Spleen (tissue), 11 donors: ENCODE measurements at regions not wholly inside any gene's neighbourhood (a gene's known extent, or its start where the extent isn't known, plus 50 kb on each side); places are given as distances from the start of the nearest gene placed in this dataset.

Source experiments
- DNase-seq: peaks from one replicate; pipeline ENCODE4 v3.0.0-alpha.2; 2020
- H3K27ac ChIP-seq, 8 donors: fragments of 200-600 bp; sonication (generic) in 7 of 8; 1 replicate in 4 of 8; 2 replicates in 4 of 8; pipeline versions ENCODE4 v1.5.0 to v1.8.0; 2016 to 2021; ENCODE audit warnings: inconsistent platforms in 4 of 8, mild to moderate bottlenecking in 4 of 8, moderate library complexity in 1 of 8
- H3K27me3 ChIP-seq, 7 donors: fragments of 200-600 bp; sonication (generic) in 6 of 7; replicated peaks in 1 of 7; 1 replicate in 4 of 7; 2 replicates in 3 of 7; pipeline versions ENCODE4 v1.5.0 to v1.8.0; 2016 to 2021; ENCODE audit warnings: inconsistent platforms in 3 of 7, mild to moderate bottlenecking in 1 of 7
- H3K36me3 ChIP-seq, 6 donors: fragments of 200-600 bp; sonication (generic) in 5 of 6; 1 replicate in 4 of 6; 2 replicates in 2 of 6; pipeline versions ENCODE4 v1.5.0 to v1.8.0; 2016 to 2021; ENCODE audit warnings: inconsistent platforms in 2 of 6
- H3K4me1 ChIP-seq, 6 donors: fragments of 200-600 bp; sonication (generic) in 5 of 6; 1 replicate in 3 of 6; 2 replicates in 3 of 6; pipeline versions ENCODE4 v1.5.0 to v1.8.0; 2016 to 2021; ENCODE audit warnings: inconsistent platforms in 3 of 6
- H3K4me3 ChIP-seq, 8 donors: fragments of 200-600 bp; sonication (generic) in 7 of 8; 1 replicate in 4 of 8; 2 replicates in 4 of 8; pipeline versions ENCODE4 v1.5.0 to v1.8.0; 2016 to 2021; ENCODE audit warnings: inconsistent platforms in 4 of 8, mild to moderate bottlenecking in 4 of 8, moderate library complexity in 2 of 8
- H3K9me3 ChIP-seq, 8 donors: fragments of 200-600 bp; sonication (generic) in 7 of 8; 1 replicate in 4 of 8; 2 replicates in 4 of 8; pipeline versions ENCODE4 v1.5.0 to v1.8.0; 2016 to 2021; ENCODE audit warnings: inconsistent platforms in 4 of 8
- CTCF ChIP-seq, 11 experiments: fragments of 200-600 bp in 7 of 11; fragments of 450-650 bp in 4 of 11; sonication (generic) in 4 of 11; IDR thresholded peaks in 8 of 11; conservative IDR thresholded peaks in 3 of 11; 1 replicate in 7 of 11; 2 replicates in 4 of 11; pipeline versions ENCODE4 v1.4.0 to v1.8.0; 2016 to 2021; ENCODE audit warnings: antibody characterized with exemption in 11 of 11, inconsistent platforms in 4 of 11, mild to moderate bottlenecking in 1 of 11
- POLR2A ChIP-seq, 3 donors: fragments of 450-650 bp; IDR thresholded peaks; one replicate each; pipeline ENCODE4 v1.5.1; 2017; ENCODE audit warnings: antibody characterized with exemption in 3 of 3, mild to moderate bottlenecking in 1 of 3
- POLR2AphosphoS5 ChIP-seq, 3 donors: sonication (generic); formaldehyde crosslinking; IDR thresholded peaks; one replicate each; pipeline ENCODE4 v1.5.1; 2017; ENCODE audit warnings: antibody characterized with exemption in 3 of 3
- WGBS, 5 donors: extraction: QIAGEN DNeasy Blood & Tissue Kit in 3 of 5; methylation state at CpG; one replicate each; pipeline versions ENCODE4 v1.1.5 to v1.1.7; 2013 to 2018; 5-methylcytosine and 5-hydroxymethylcytosine counted together
- intact Hi-C: fragments of 100-400 bp; cut with DNase I; formaldehyde crosslinking; loops from one replicate; pipeline ENCODE4 v1.15.0; 2023; ENCODE audit warnings: low total_unique reads
- donor health status: healthy with polysubstance abuse.
- donor health status: DM: no; HTN: no; CAD: no; lungs with moderate emphysema.
- donor health status: DM: no; HTN: no; CAD: no.
- donor health status: Bipolar disorder and iron deficiency.
- donor health status: healthy.
- donor health status: DM: no; HTN: no; CAD: no.
- donor health status: DM: yes; HTN: yes; CAD: no.

DNA sequence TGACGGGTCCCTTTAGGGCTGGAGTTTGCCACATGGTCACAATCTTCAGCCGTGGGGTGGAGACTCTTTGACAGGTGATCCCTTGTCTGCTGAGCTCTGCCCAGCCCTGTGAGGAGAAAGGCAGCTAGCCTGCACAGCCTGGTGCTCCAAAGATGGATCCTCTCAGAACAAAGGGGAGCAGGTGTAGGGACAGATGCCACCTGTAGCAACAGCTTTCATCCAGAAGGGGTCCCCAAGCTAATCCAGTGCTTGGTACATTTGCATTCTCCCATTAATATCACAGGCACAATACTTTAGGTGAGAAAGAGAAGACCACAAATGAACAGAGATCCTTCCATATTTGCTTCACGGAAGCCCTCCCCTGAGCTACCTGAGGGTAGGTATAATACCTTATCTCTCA is 93.2 kb downstream of the CCDC185 start:
- H3K27ac ChIP-seq, result no peak overlapping the region
- no peak overlapping the region for H3K4me3 ChIP-seq
- intact Hi-C loops, result no loop called here
- no peak for DNase-seq
- TF ChIP-seq POLR2AphosphoS5 (IDR thresholded peaks at IDR 0.05), result no peak
- TF ChIP-seq POLR2A (IDR thresholded peaks at IDR 0.05), result no peak
- TF ChIP-seq CTCF (IDR thresholded peaks at IDR 0.05 in 8 of 11, conservative IDR thresholded peaks at IDR 0.05 in 3 of 11), result no peak
- peaks cover 0 to 22% (median 0%) of the 10 kb centered on the region in 7 donors for H3K27me3 ChIP-seq
- H3K4me1 ChIP-seq, result no peaks in the 10 kb centered on the region
- H3K36me3 ChIP-seq, result no peaks in the 10 kb centered on the region
- no peaks in the 10 kb centered on the region for H3K9me3 ChIP-seq
- 73 to 88% (median 80%) methylated on average over 3 of the region's 3 CpGs for WGBS, 5 donors

DNA sequence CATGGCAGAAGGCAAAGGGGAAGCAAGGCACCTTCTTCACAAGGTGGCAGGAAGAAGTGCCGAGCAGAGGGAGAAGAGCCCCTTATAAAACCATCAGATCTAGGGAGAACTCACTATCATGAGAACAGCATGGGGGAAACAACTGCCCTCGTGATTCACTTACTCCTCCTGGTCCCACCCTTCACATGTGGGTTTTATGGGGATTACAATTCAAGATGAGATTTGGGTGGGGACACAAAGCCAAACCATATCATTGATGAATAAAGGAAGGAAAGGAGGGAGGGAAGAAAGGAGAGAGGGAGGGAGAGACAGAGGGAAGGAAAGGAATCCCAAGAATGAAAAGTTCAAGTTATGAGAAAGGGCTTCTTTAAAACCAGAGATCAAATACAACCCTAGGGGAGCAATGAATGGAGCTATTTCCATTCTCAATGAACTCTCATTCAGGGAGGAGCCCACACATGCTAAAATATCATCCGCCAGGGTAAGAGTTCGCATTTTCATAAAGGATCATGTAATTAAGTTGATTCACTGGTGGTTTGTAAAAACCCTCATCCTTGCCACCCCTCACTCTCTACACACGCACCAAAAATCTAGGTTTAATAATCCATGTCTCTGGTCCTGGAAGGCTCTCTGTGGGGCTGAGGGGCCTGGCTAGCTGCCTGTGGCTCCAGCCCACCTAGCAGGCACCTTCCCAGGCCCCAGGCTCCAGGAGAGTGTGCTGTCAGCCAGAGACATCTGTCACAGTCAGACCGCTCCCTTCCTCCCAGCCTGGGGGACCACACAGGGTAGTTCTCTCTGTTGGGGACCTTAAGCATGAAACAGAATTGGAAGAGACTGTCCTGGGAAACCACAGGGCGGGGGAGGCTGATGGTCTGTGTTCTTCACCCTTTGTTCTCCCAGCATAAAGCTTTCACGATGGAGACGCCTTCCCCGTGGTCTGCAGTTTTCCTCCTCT is 94.0 kb downstream of the CCDC185 start:
- no peak for DNase-seq
- WGBS, 5 donors, result 60 to 72% (median 62%) methylated on average over 10 of the region's 10 CpGs
- Histone ChIP-seq H3K4me3 (no peak overlapping the region), H3K36me3 (no peaks in the 10 kb centered on the region), H3K9me3 (no peaks in the 10 kb centered on the region), H3K27me3 (peaks cover 0 to 22% (median 0%) of the 10 kb centered on the region in 7 donors), H3K4me1 (no peaks in the 10 kb centered on the region), H3K27ac (no peak overlapping the region)
- intact Hi-C loops, result no loop called here
- TF ChIP-seq POLR2AphosphoS5 (IDR thresholded peaks at IDR 0.05), result no peak
- no peak for TF ChIP-seq POLR2A (IDR thresholded peaks at IDR 0.05)
- no peak for TF ChIP-seq CTCF (IDR thresholded peaks at IDR 0.05 in 8 of 11, conservative IDR thresholded peaks at IDR 0.05 in 3 of 11)

DNA sequence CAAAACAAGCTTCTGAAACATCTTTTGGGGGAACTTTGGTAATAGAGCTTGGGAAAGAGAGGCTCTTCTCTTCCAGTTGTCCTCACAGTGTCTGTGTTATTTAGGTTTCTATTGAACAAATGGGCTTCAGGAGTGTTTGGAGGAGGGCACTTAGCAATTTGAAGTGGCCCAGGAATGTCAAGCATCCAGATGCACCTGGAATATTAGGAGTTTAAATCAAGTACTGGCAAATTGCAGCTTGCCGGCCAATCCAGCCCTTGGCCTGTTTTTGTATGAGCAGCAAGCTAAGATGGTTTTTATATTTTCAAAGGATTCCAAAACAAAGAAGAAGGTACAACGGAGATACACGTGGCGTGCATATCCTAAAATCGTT is 94.7 kb downstream of the CCDC185 start:
- H3K36me3 ChIP-seq, result no peaks in the 10 kb centered on the region
- TF ChIP-seq POLR2AphosphoS5 (IDR thresholded peaks at IDR 0.05), result no peak
- TF ChIP-seq CTCF (IDR thresholded peaks at IDR 0.05 in 8 of 11, conservative IDR thresholded peaks at IDR 0.05 in 3 of 11), result no peak
- TF ChIP-seq POLR2A (IDR thresholded peaks at IDR 0.05), result no peak
- intact Hi-C loops, result no loop called here
- 85 to 92% (median 89%) methylated on average over 5 of the region's 5 CpGs for WGBS, 5 donors
- H3K27me3 ChIP-seq, result peaks cover 0 to 22% (median 0%) of the 10 kb centered on the region in 7 donors
- H3K4me1 ChIP-seq, result no peaks in the 10 kb centered on the region
- H3K27ac ChIP-seq, result no peak overlapping the region
- no peak overlapping the region for H3K4me3 ChIP-seq
- no peak for DNase-seq
- H3K9me3 ChIP-seq, result no peaks in the 10 kb centered on the region

DNA sequence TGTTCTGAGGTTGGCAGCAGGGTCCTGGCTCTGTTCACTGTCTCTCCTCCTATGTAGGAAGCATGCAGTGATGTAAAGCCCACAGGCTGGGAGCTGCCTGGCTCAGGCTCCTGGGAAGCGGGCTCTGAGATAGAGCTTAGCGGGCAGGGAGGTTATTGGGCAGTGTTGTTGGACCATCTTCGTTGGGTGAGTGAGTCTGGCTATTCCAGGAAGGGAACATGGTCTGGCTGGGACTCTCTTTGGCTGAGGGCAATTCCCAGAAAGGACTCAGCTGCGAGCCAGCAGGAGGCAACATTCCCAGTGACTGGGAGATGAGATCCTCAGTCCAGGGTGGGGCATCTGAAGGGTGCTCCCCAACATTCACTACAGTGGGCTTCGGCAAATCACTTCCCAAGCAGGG is 96.2 kb downstream of the CCDC185 start:
- Histone ChIP-seq H3K4me1 (no peaks in the 10 kb centered on the region), H3K36me3 (no peaks in the 10 kb centered on the region), H3K27ac (no peak overlapping the region), H3K4me3 (no peak overlapping the region), H3K27me3 (peaks cover 0 to 22% (median 0%) of the 10 kb centered on the region in 7 donors), H3K9me3 (no peaks in the 10 kb centered on the region)
- DNase-seq, result no peak
- TF ChIP-seq POLR2A (IDR thresholded peaks at IDR 0.05) (no peak), CTCF (IDR thresholded peaks at IDR 0.05 in 8 of 11, conservative IDR thresholded peaks at IDR 0.05 in 3 of 11) (no peak), POLR2AphosphoS5 (IDR thresholded peaks at IDR 0.05) (no peak)
- intact Hi-C loops, result no loop called here
- WGBS, 5 donors, result 76 to 96% (median 80%) methylated on average over 5 of the region's 5 CpGs
